Gastroesophageal sphincter (tissue), 3 donors: ENCODE measurements at regions not wholly inside any gene's neighbourhood (a gene's known extent, or its start where the extent isn't known, plus 50 kb on each side); places are given as distances from the start of the nearest gene placed in this dataset.

Source experiments
- CTCF ChIP-seq, 4 experiments: fragments of 200-600 bp in 2 of 4; fragments of 450-650 bp in 2 of 4; sonication (generic) in 1 of 4; IDR thresholded peaks; one replicate each; pipeline ENCODE4 v1.5.1; 2017 to 2019; ENCODE audit warnings: antibody characterized with exemption in 4 of 4, mild to moderate bottlenecking in 2 of 4, moderate library complexity in 2 of 4
- POLR2A ChIP-seq, 2 donors: fragments of 450-650 bp; IDR thresholded peaks; one replicate each; pipeline ENCODE4 v1.6.1; 2017; ENCODE audit warnings: antibody characterized with exemption in 2 of 2, mild to moderate bottlenecking in 2 of 2, moderate library complexity in 1 of 2

DNA sequence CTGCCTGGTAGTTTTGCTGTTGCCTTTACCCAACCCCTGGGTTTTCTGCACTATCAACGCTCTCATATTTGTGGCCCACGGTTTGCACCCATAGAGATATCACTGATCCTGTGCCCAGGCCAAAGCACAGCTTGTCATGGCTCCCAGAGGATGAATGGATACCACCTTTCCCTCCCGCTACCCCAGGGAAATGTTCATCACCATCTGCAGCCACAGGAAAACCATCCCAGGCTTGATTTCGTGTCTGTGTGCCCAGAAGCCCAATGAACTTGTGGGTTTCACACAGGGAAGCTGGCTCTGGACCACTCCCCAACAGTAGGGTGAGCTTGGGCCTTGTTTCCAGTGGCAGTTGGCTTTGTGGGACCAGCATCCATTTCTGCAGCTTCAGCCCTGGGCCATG, 143.1 kb upstream of the GDF10 start:
- TF ChIP-seq CTCF (IDR thresholded peaks at IDR 0.05): no peak
- no peak for TF ChIP-seq POLR2A (IDR thresholded peaks at IDR 0.05)
